Activated CD4-positive, alpha-beta T cell treated with anti-CD3 and anti-CD28 coated beads for 36 hours (primary cell): ENCODE measurements at regions not wholly inside any gene's neighbourhood (a gene's known extent, or its start where the extent isn't known, plus 50 kb on each side); places are given as distances from the start of the nearest gene placed in this dataset.
"Not testable (repeated sequence)": the region's sequence is repeated elsewhere in the genome, so short reads cannot be mapped to it uniquely, and the experiment has no call there.

Experiments used
- ATAC-seq: fragments of 200-7000 bp; cut with Tn5 transposase; one replicate; pipeline ENCODE4 v1.10.0; 2021; ENCODE audit warnings: mild to moderate bottlenecking, moderate library complexity
- CTCF ChIA-PET: fragments of 350-600 bp; sonication (Branson Sonifier 250); formaldehyde crosslinking; loops from one replicate; lab custom pipeline; 2021; ENCODE audit warnings: antibody characterized with exemption; lab: Charles Lee
- POLR2A ChIA-PET: fragments of 350-600 bp; sonication (Branson Sonifier 250); formaldehyde crosslinking; loops from one replicate; lab custom pipeline; 2021; ENCODE audit warnings: antibody characterized with exemption, inconsistent platforms; lab: Charles Lee
- DNase-seq: peaks from one replicate; pipeline ENCODE4 v3.0.0-alpha.2; 2020
- H3K27ac Mint-ChIP-seq: one replicate; pipeline ENCODE4 v1.8.0; 2021; ENCODE audit warnings: mixed read lengths
- H3K27me3 Mint-ChIP-seq: one replicate; pipeline ENCODE4 v1.8.0; 2021; ENCODE audit warnings: mixed read lengths
- H3K36me3 Mint-ChIP-seq: one replicate; pipeline ENCODE4 v1.8.0; 2021; ENCODE audit warnings: low read depth, mixed read lengths
- H3K4me1 Mint-ChIP-seq: one replicate; pipeline ENCODE4 v1.8.0; 2021; ENCODE audit warnings: mixed read lengths
- H3K4me3 Mint-ChIP-seq: one replicate; pipeline ENCODE4 v1.8.0; 2021; ENCODE audit warnings: mild to moderate bottlenecking, moderate library complexity, mixed read lengths
- H3K9me3 Mint-ChIP-seq: one replicate; pipeline ENCODE4 v1.8.0; 2021; ENCODE audit warnings: low read depth, mixed read lengths
- intact Hi-C, 2 experiments: fragments of 100-400 bp; cut with DNase I in 1 of 2; cut with micrococcal nuclease in 1 of 2; formaldehyde crosslinking; loops; one replicate each; pipeline versions ENCODE4 v1.14.2 to v1.15.1; 2022 to 2024; cut with DNase I, micrococcal nuclease

GRCh38 chr9:115858421-115858820, 295.2 kb upstream of the PAPPA start:
- not testable (repeated sequence) for DNase-seq
- peaks cover 12% of the 10 kb centered on the region for H3K27me3 Mint-ChIP-seq

GRCh38 chr9:115862021-115862420, 291.6 kb upstream of the PAPPA start:
- no peaks in the 10 kb centered on the region for H3K4me1 Mint-ChIP-seq
- POLR2A ChIA-PET: no interaction called here
- no peaks in the 10 kb centered on the region for H3K36me3 Mint-ChIP-seq
- H3K4me3 Mint-ChIP-seq: no peak overlapping the region
- intact Hi-C loops: no loop called here
- CTCF ChIA-PET: no interaction called here
- peaks cover 12% of the 10 kb centered on the region for H3K27me3 Mint-ChIP-seq
- no peak for DNase-seq
- no peak for ATAC-seq
- no peak overlapping the region for H3K27ac Mint-ChIP-seq
- H3K9me3 Mint-ChIP-seq: peaks cover 4% of the 10 kb centered on the region

More at GRCh38 chr9:115858421-115858820, 295.2 kb upstream of the PAPPA start:
- H3K4me1 Mint-ChIP-seq, intact Hi-C loops, H3K4me3 Mint-ChIP-seq, CTCF ChIA-PET, H3K36me3 Mint-ChIP-seq, H3K9me3 Mint-ChIP-seq, ATAC-seq, H3K27ac Mint-ChIP-seq, POLR2A ChIA-PET: not testable (repeated sequence)

GRCh38 chr9:115864581-115864980, 289.0 kb upstream of the PAPPA start:
- CTCF ChIA-PET: no interaction called here
- ATAC-seq: no peak
- no peaks in the 10 kb centered on the region for H3K9me3 Mint-ChIP-seq
- H3K27me3 Mint-ChIP-seq: peaks cover 9% of the 10 kb centered on the region
- no peak overlapping the region for H3K4me3 Mint-ChIP-seq
- POLR2A ChIA-PET: no interaction called here
- no peak overlapping the region for H3K27ac Mint-ChIP-seq
- H3K36me3 Mint-ChIP-seq: no peaks in the 10 kb centered on the region
- intact Hi-C loops: no loop called here
- H3K4me1 Mint-ChIP-seq: no peaks in the 10 kb centered on the region
- DNase-seq: no peak

- ChIA-PET POLR2A (no interaction called here), CTCF (no interaction called here)
- ATAC-seq: no peak
- no peaks in the 10 kb centered on the region for H3K9me3 Mint-ChIP-seq
- H3K27me3 Mint-ChIP-seq: no peaks in the 10 kb centered on the region
- H3K4me3 Mint-ChIP-seq: no peak overlapping the region
- no peak overlapping the region for H3K27ac Mint-ChIP-seq
- no peaks in the 10 kb centered on the region for H3K36me3 Mint-ChIP-seq
- intact Hi-C loops: no loop called here
- no peak for DNase-seq
- no peaks in the 10 kb centered on the region for H3K4me1 Mint-ChIP-seq
These were observed 286.3 kb upstream of the PAPPA start for GRCh38 chr9:115867326-115867725.

GRCh38 chr9:115877852-115878438, 275.6 kb upstream of the PAPPA start:
- H3K4me3 Mint-ChIP-seq: no peak overlapping the region
- no peaks in the 10 kb centered on the region for H3K36me3 Mint-ChIP-seq
- ChIA-PET CTCF (interaction anchor here (0.8 kb wide), 2 partner anchors 28 to 592 kb away, joined by 3 read pairs; no protein-coding TSS in a partner anchor), POLR2A (no interaction called here)
- H3K27me3 Mint-ChIP-seq: no peaks in the 10 kb centered on the region
- H3K9me3 Mint-ChIP-seq: peaks cover 6% of the 10 kb centered on the region
- DNase-seq (no peak), ATAC-seq (no peak)
- no peak overlapping the region for H3K27ac Mint-ChIP-seq
- intact Hi-C loops: no loop called here
- H3K4me1 Mint-ChIP-seq: no peaks in the 10 kb centered on the region

- no peak for DNase-seq
- H3K27ac Mint-ChIP-seq: no peak overlapping the region
- no peaks in the 10 kb centered on the region for H3K36me3 Mint-ChIP-seq
- H3K9me3 Mint-ChIP-seq: peaks cover 6% of the 10 kb centered on the region
- ChIA-PET POLR2A (no interaction called here), CTCF (no interaction called here)
- no peak for ATAC-seq
- no peak overlapping the region for H3K4me3 Mint-ChIP-seq
- no peaks in the 10 kb centered on the region for H3K27me3 Mint-ChIP-seq
- intact Hi-C loops: no loop called here
- H3K4me1 Mint-ChIP-seq: no peaks in the 10 kb centered on the region
These were observed 274.1 kb upstream of the PAPPA start for GRCh38 chr9:115879451-115879850.

GRCh38 chr9:115880221-115880885, 273.2 kb upstream of the PAPPA start:
- no peaks in the 10 kb centered on the region for H3K36me3 Mint-ChIP-seq
- ChIA-PET POLR2A (no interaction called here), CTCF (interaction anchor here (0.9 to 1.3 kb wide), 2 partner anchors 8 to 293 kb away, joined by 3 to 4 read pairs; no protein-coding TSS in a partner anchor)
- H3K4me3 Mint-ChIP-seq: no peak overlapping the region
- H3K9me3 Mint-ChIP-seq: peaks cover 6% of the 10 kb centered on the region
- no peaks in the 10 kb centered on the region for H3K4me1 Mint-ChIP-seq
- no peak overlapping the region for H3K27ac Mint-ChIP-seq
- no peaks in the 10 kb centered on the region for H3K27me3 Mint-ChIP-seq
- DNase-seq: no peak
- intact Hi-C loops: loop anchor here in 1 of 2 experiments (10.0 kb wide), 1 partner anchor 784 kb away; no protein-coding TSS in a partner anchor
- ATAC-seq: no peak

- no peaks in the 10 kb centered on the region for H3K4me1 Mint-ChIP-seq
- H3K9me3 Mint-ChIP-seq: no peaks in the 10 kb centered on the region
These were observed 270.7 kb upstream of the PAPPA start for GRCh38 chr9:115882911-115883310.

GRCh38 chr9:115883467-115884329, 269.9 kb upstream of the PAPPA start:
- Mint-ChIP-seq H3K4me1 (no peaks in the 10 kb centered on the region), H3K36me3 (no peaks in the 10 kb centered on the region), H3K9me3 (no peaks in the 10 kb centered on the region), H3K4me3 (no peak overlapping the region), H3K27ac (no peak overlapping the region), H3K27me3 (no peaks in the 10 kb centered on the region)
- intact Hi-C loops: loop anchor here in 1 of 2 experiments (1.0 to 10.0 kb wide), 2 partner anchors 689 to 781 kb away; no protein-coding TSS in a partner anchor
- ATAC-seq (no peak), DNase-seq (no peak)
- CTCF ChIA-PET: no interaction called here
- POLR2A ChIA-PET: no interaction called here

More at GRCh38 chr9:115882911-115883310, 270.7 kb upstream of the PAPPA start:
- ChIA-PET CTCF (no interaction called here), POLR2A (no interaction called here)
- DNase-seq (no peak), ATAC-seq (no peak)
- intact Hi-C loops: loop anchor here in 1 of 2 experiments (1.0 to 10.0 kb wide), 2 partner anchors 689 to 782 kb away; no protein-coding TSS in a partner anchor
- Mint-ChIP-seq H3K27ac (no peak overlapping the region), H3K4me3 (no peak overlapping the region), H3K27me3 (no peaks in the 10 kb centered on the region), H3K36me3 (no peaks in the 10 kb centered on the region)

GRCh38 chr9:115884846-115885245, 268.7 kb upstream of the PAPPA start:
- Mint-ChIP-seq H3K27me3 (no peaks in the 10 kb centered on the region), H3K9me3 (no peaks in the 10 kb centered on the region), H3K36me3 (no peaks in the 10 kb centered on the region), H3K4me1 (no peaks in the 10 kb centered on the region), H3K27ac (no peak overlapping the region), H3K4me3 (no peak overlapping the region)
- DNase-seq: no peak
- ATAC-seq: no peak
- CTCF ChIA-PET: interaction anchor here (0.6 kb wide), 1 partner anchor 280 kb away, joined by 3 read pairs; no protein-coding TSS in a partner anchor
- intact Hi-C loops: loop anchor here in 1 of 2 experiments (5.0 to 10.0 kb wide), 2 partner anchors 773 to 780 kb away; no protein-coding TSS in a partner anchor
- POLR2A ChIA-PET: no interaction called here

- ChIA-PET CTCF (no interaction called here), POLR2A (no interaction called here)
- H3K4me1 Mint-ChIP-seq: no peaks in the 10 kb centered on the region
- ATAC-seq (no peak), DNase-seq (no peak)
- H3K4me3 Mint-ChIP-seq: no peak overlapping the region
- H3K27ac Mint-ChIP-seq: no peak overlapping the region
- intact Hi-C loops: loop anchor here in 1 of 2 experiments (5.0 to 10.0 kb wide), 2 partner anchors 776 to 777 kb away; no protein-coding TSS in a partner anchor
- no peaks in the 10 kb centered on the region for H3K9me3 Mint-ChIP-seq
- H3K36me3 Mint-ChIP-seq: no peaks in the 10 kb centered on the region
- no peaks in the 10 kb centered on the region for H3K27me3 Mint-ChIP-seq
These were observed 265.5 kb upstream of the PAPPA start for GRCh38 chr9:115888131-115888530.
